HL-60 (cell line): ENCODE measurements at regions not wholly inside any gene's neighbourhood (a gene's known extent, or its start where the extent isn't known, plus 50 kb on each side); places are given as distances from the start of the nearest gene placed in this dataset.

ENCODE experiments used
- GABPA ChIP-seq: IDR thresholded peaks from 2 replicates; pipeline ENCODE4 v1.6.1; 2012; ENCODE audit warnings: low read depth
- TF ChIP-seq, protein P1 (sequence below): IDR thresholded peaks from one replicate; pipeline ENCODE4 v1.5.1; 2011; ENCODE audit warnings: low read length, control low read depth, inconsistent platforms; ENCODE audit not compliant: insufficient read depth

- TF ChIP-seq, protein P1, sequence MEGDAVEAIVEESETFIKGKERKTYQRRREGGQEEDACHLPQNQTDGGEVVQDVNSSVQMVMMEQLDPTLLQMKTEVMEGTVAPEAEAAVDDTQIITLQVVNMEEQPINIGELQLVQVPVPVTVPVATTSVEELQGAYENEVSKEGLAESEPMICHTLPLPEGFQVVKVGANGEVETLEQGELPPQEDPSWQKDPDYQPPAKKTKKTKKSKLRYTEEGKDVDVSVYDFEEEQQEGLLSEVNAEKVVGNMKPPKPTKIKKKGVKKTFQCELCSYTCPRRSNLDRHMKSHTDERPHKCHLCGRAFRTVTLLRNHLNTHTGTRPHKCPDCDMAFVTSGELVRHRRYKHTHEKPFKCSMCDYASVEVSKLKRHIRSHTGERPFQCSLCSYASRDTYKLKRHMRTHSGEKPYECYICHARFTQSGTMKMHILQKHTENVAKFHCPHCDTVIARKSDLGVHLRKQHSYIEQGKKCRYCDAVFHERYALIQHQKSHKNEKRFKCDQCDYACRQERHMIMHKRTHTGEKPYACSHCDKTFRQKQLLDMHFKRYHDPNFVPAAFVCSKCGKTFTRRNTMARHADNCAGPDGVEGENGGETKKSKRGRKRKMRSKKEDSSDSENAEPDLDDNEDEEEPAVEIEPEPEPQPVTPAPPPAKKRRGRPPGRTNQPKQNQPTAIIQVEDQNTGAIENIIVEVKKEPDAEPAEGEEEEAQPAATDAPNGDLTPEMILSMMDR, result no peak
- no peak for TF ChIP-seq GABPA
These were observed 185.8 kb upstream of the NUDT4 start for GRCh38 chr12:93191956-93192355.
